Activated CD8-positive, alpha-beta T cell treated with anti-CD3 and anti-CD28 coated beads, Interleukin-2, amount 10 ng/mL, durations not matched to agents 7 days and 5 days (primary cell): ENCODE measurements at regions not wholly inside any gene's neighbourhood (a gene's known extent, or its start where the extent isn't known, plus 50 kb on each side); places are given as distances from the start of the nearest gene placed in this dataset.

ENCODE experiments used
- ATAC-seq: fragments of 150-1000 bp; cut with Tn5 transposase; one replicate; pipeline ENCODE4 v1.10.0; 2021; ENCODE audit warnings: moderate library complexity
- CTCF ChIA-PET: fragments of 350-600 bp; sonication (Branson Sonifier 250); formaldehyde crosslinking; loops from one replicate; lab custom pipeline; 2021; ENCODE audit warnings: antibody characterized with exemption; lab: Charles Lee
- POLR2A ChIA-PET: fragments of 350-600 bp; sonication (Branson Sonifier 250); formaldehyde crosslinking; loops from one replicate; lab custom pipeline; 2021; ENCODE audit warnings: antibody characterized with exemption; lab: Charles Lee
- DNase-seq: peaks from one replicate; pipeline ENCODE4 v3.0.0-alpha.2; 2020
- H3K27ac Mint-ChIP-seq: one replicate; pipeline ENCODE4 v1.8.0; 2021; ENCODE audit warnings: mild to moderate bottlenecking, mixed read lengths
- H3K27me3 Mint-ChIP-seq: one replicate; pipeline ENCODE4 v1.8.0; 2021; ENCODE audit warnings: low read depth, mixed read lengths
- H3K36me3 Mint-ChIP-seq: one replicate; pipeline ENCODE4 v1.8.0; 2021; ENCODE audit warnings: low read depth, mixed read lengths
- H3K4me1 Mint-ChIP-seq: one replicate; pipeline ENCODE4 v1.8.0; 2021; ENCODE audit warnings: low read depth, mixed read lengths
- H3K4me3 Mint-ChIP-seq: one replicate; pipeline ENCODE4 v1.8.0; 2021; ENCODE audit warnings: mild to moderate bottlenecking, mixed read lengths
- H3K9me3 Mint-ChIP-seq: one replicate; pipeline ENCODE4 v1.8.0; 2022; ENCODE audit warnings: mixed read lengths; ENCODE audit not compliant: insufficient read depth

- Mint-ChIP-seq H3K36me3 (no peaks in the 10 kb centered on the region), H3K9me3 (no peaks in the 10 kb centered on the region), H3K4me3 (no peak overlapping the region), H3K27me3 (peaks cover 12% of the 10 kb centered on the region), H3K27ac (no peak overlapping the region), H3K4me1 (no peaks in the 10 kb centered on the region)
- ChIA-PET POLR2A (no interaction called here), CTCF (interaction anchor here (1.4 kb wide), 1 partner anchor 38 kb away, joined by 3 read pairs; no protein-coding TSS in a partner anchor)
- no peak for ATAC-seq
- no peak for DNase-seq
These were observed 273.8 kb upstream of the DUSP10 start for GRCh38 chr1:222015686-222016085.

GRCh38 chr1:222014001-222014400 is 272.1 kb upstream of the DUSP10 start:
- Mint-ChIP-seq H3K27ac (no peak overlapping the region), H3K27me3 (peaks cover 10% of the 10 kb centered on the region), H3K4me1 (no peaks in the 10 kb centered on the region), H3K4me3 (no peak overlapping the region), H3K36me3 (no peaks in the 10 kb centered on the region), H3K9me3 (no peaks in the 10 kb centered on the region)
- CTCF ChIA-PET = interaction anchor here (0.8 to 2.1 kb wide), 3 partner anchors 12 to 536 kb away, joined by 3 to 5 read pairs (median 4); no protein-coding TSS in a partner anchor
- DNase-seq = no peak
- no peak for ATAC-seq
- POLR2A ChIA-PET = no interaction called here

- ChIA-PET CTCF (interaction anchor here (2.1 kb wide), 1 partner anchor 535 kb away, joined by 5 read pairs; no protein-coding TSS in a partner anchor), POLR2A (no interaction called here)
- DNase-seq (no peak), ATAC-seq (no peak)
- Mint-ChIP-seq H3K27ac (no peak overlapping the region), H3K4me1 (peaks cover 3% of the 10 kb centered on the region), H3K9me3 (no peaks in the 10 kb centered on the region), H3K27me3 (peaks cover 10% of the 10 kb centered on the region), H3K36me3 (no peaks in the 10 kb centered on the region), H3K4me3 (no peak overlapping the region)
These were observed 270.9 kb upstream of the DUSP10 start for GRCh38 chr1:222012816-222013215.

GRCh38 chr1:222010306-222010705 is 268.4 kb upstream of the DUSP10 start:
- ChIA-PET POLR2A (no interaction called here), CTCF (interaction anchor here (0.6 to 5.1 kb wide), 10 partner anchors 18 to 532 kb away, joined by 3 to 32 read pairs (median 5); partner anchors contain the start of gene DUSP10)
- ATAC-seq (no peak), DNase-seq (no peak)
- H3K27ac Mint-ChIP-seq = no peak overlapping the region
- peaks cover 8% of the 10 kb centered on the region for H3K27me3 Mint-ChIP-seq
- H3K36me3 Mint-ChIP-seq = no peaks in the 10 kb centered on the region
- no peak overlapping the region for H3K4me3 Mint-ChIP-seq
- H3K4me1 Mint-ChIP-seq = peaks cover 3% of the 10 kb centered on the region
- no peaks in the 10 kb centered on the region for H3K9me3 Mint-ChIP-seq

- ATAC-seq = peak; percentile 81
- H3K9me3 Mint-ChIP-seq = no peaks in the 10 kb centered on the region
- H3K4me3 Mint-ChIP-seq = no peak overlapping the region
- peaks cover 3% of the 10 kb centered on the region for H3K4me1 Mint-ChIP-seq
- H3K27me3 Mint-ChIP-seq = peaks cover 12% of the 10 kb centered on the region
- ChIA-PET POLR2A (interaction anchor here (0.6 kb wide), 1 partner anchor 34 kb away, joined by 3 read pairs; no protein-coding TSS in a partner anchor), CTCF (interaction anchor here (0.7 to 5.1 kb wide), 16 partner anchors 16 to 531 kb away, joined by 3 to 32 read pairs (median 4); partner anchors contain the start of gene DUSP10)
- DNase-seq = peak; percentile 64
- H3K27ac Mint-ChIP-seq = no peak overlapping the region
- no peaks in the 10 kb centered on the region for H3K36me3 Mint-ChIP-seq
These were observed 267.3 kb upstream of the DUSP10 start for GRCh38 chr1:222009105-222009730.

GRCh38 chr1:222006715-222007114 is 264.8 kb upstream of the DUSP10 start:
- Mint-ChIP-seq H3K4me1 (peaks cover 3% of the 10 kb centered on the region), H3K4me3 (no peak overlapping the region), H3K36me3 (no peaks in the 10 kb centered on the region), H3K27me3 (peaks cover 7% of the 10 kb centered on the region), H3K9me3 (no peaks in the 10 kb centered on the region), H3K27ac (no peak overlapping the region)
- POLR2A ChIA-PET = no interaction called here
- ATAC-seq (no peak), DNase-seq (no peak)
- CTCF ChIA-PET = interaction anchor here (0.7 to 5.1 kb wide), 3 partner anchors 15 to 529 kb away, joined by 3 to 32 read pairs (median 5); no protein-coding TSS in a partner anchor

- Mint-ChIP-seq H3K9me3 (no peaks in the 10 kb centered on the region), H3K36me3 (no peaks in the 10 kb centered on the region), H3K27ac (no peak overlapping the region), H3K4me3 (no peak overlapping the region), H3K27me3 (peaks cover 4% of the 10 kb centered on the region), H3K4me1 (peaks cover 3% of the 10 kb centered on the region)
- POLR2A ChIA-PET = no interaction called here
- DNase-seq (no peak), ATAC-seq (no peak)
- CTCF ChIA-PET = no interaction called here
These were observed 262.9 kb upstream of the DUSP10 start for GRCh38 chr1:222004784-222005183.

GRCh38 chr1:222004034-222004433 is 262.1 kb upstream of the DUSP10 start:
- H3K36me3 Mint-ChIP-seq = no peaks in the 10 kb centered on the region
- no peak overlapping the region for H3K27ac Mint-ChIP-seq
- peaks cover 3% of the 10 kb centered on the region for H3K4me1 Mint-ChIP-seq
- peaks cover 4% of the 10 kb centered on the region for H3K27me3 Mint-ChIP-seq
- no peaks in the 10 kb centered on the region for H3K9me3 Mint-ChIP-seq
- DNase-seq (no peak), ATAC-seq (no peak)
- no peak overlapping the region for H3K4me3 Mint-ChIP-seq
- CTCF ChIA-PET = interaction anchor here (1.1 kb wide), 1 partner anchor 10 kb away, joined by 3 read pairs; no protein-coding TSS in a partner anchor
- POLR2A ChIA-PET = no interaction called here

- ATAC-seq (no peak), DNase-seq (no peak)
- Mint-ChIP-seq H3K27ac (no peak overlapping the region), H3K36me3 (no peaks in the 10 kb centered on the region), H3K4me3 (no peak overlapping the region), H3K27me3 (peaks cover 4% of the 10 kb centered on the region), H3K9me3 (no peaks in the 10 kb centered on the region), H3K4me1 (no peaks in the 10 kb centered on the region)
- ChIA-PET CTCF (no interaction called here), POLR2A (no interaction called here)
These were observed 260.6 kb upstream of the DUSP10 start for GRCh38 chr1:222002503-222002902.

GRCh38 chr1:222000131-222000530 is 258.2 kb upstream of the DUSP10 start:
- no peaks in the 10 kb centered on the region for H3K4me1 Mint-ChIP-seq
- ChIA-PET POLR2A (no interaction called here), CTCF (no interaction called here)
- ATAC-seq (no peak), DNase-seq (no peak)
- no peaks in the 10 kb centered on the region for H3K36me3 Mint-ChIP-seq
- H3K4me3 Mint-ChIP-seq = no peak overlapping the region
- H3K27ac Mint-ChIP-seq = no peak overlapping the region
- peaks cover 4% of the 10 kb centered on the region for H3K27me3 Mint-ChIP-seq
- H3K9me3 Mint-ChIP-seq = no peaks in the 10 kb centered on the region

- POLR2A ChIA-PET = no interaction called here
- CTCF ChIA-PET = no interaction called here
- no peak overlapping the region for H3K4me3 Mint-ChIP-seq
- DNase-seq (no peak), ATAC-seq (no peak)
- no peaks in the 10 kb centered on the region for H3K9me3 Mint-ChIP-seq
- H3K36me3 Mint-ChIP-seq = no peaks in the 10 kb centered on the region
- H3K4me1 Mint-ChIP-seq = peaks cover 12% of the 10 kb centered on the region
- no peaks in the 10 kb centered on the region for H3K27me3 Mint-ChIP-seq
- no peak overlapping the region for H3K27ac Mint-ChIP-seq
These were observed 256.9 kb upstream of the DUSP10 start for GRCh38 chr1:221998781-221999180.

- DNase-seq (no peak), ATAC-seq (no peak)
- no peaks in the 10 kb centered on the region for H3K9me3 Mint-ChIP-seq
- no peaks in the 10 kb centered on the region for H3K36me3 Mint-ChIP-seq
- POLR2A ChIA-PET = no interaction called here
- H3K4me1 Mint-ChIP-seq = peaks cover 16% of the 10 kb centered on the region
- H3K27ac Mint-ChIP-seq = no peak overlapping the region
- no peak overlapping the region for H3K4me3 Mint-ChIP-seq
- H3K27me3 Mint-ChIP-seq = no peaks in the 10 kb centered on the region
- CTCF ChIA-PET = interaction anchor here (0.7 kb wide), 1 partner anchor 646 kb away, joined by 3 read pairs; no protein-coding TSS in a partner anchor
These were observed 256.3 kb upstream of the DUSP10 start for GRCh38 chr1:221998186-221998612.
